ENCODE measurements at regions not wholly inside any gene's neighbourhood (a gene's known extent, or its start where the extent isn't known, plus 50 kb on each side); places are given as distances from the start of the nearest gene placed in this dataset.

DNA sequence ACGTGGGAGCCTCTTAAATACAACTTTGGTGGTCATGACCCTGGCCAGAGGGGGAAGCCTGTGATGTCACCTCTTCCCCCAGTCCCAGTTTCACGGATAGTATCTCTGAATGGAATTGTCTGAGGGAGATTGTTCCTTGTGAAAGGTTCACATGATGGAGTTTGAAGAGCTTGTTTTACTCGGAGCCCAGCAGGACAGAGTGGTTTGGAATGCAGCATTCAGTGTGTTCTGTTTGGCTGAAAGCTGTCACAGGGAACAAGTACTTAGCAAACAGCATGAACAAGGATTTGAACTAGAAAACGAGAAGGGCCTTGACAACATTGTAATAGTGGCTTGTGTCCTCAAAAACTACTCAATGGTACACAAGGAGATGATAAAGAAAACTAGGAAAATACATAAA lies 133.9 kb upstream of the CXorf66 start:
- no peak for ATAC-seq
- 0% methylated on average over 4 of the region's 4 CpGs for WGBS (ENCODE audit: insufficient coverage, insufficient replicate concordance, low lambda C conversion rate, missing lambda C conversion rate)
- H3K9ac ChIP-seq (ENCODE audit: control insufficient read depth, insufficient read depth, low read length) = no peak overlapping the region
- intact Hi-C loops (cut with micrococcal nuclease; ENCODE audit: unreplicated experiment) = no loop called here
- H3K4me2 ChIP-seq (ENCODE audit: control insufficient read depth, insufficient read depth) = no peak overlapping the region
- FAIRE-seq = no peak
- CTCF ChIA-PET = interaction anchor here (0.6 to 1.6 kb wide), 2 partner anchors 9 to 14 kb away, joined by 3 to 4 read pairs; no protein-coding TSS in a partner anchor
- in situ Hi-C loops (cut with MboI) = no loop called here
- H3K9me3 ChIP-seq (replicated peaks; ENCODE audit: control insufficient read depth, insufficient read depth, low read length) = no peaks in the 10 kb centered on the region
- H3K4me1 ChIP-seq (ENCODE audit: control insufficient read depth, insufficient read depth, low read length) = no peaks in the 10 kb centered on the region
- no peaks in the 10 kb centered on the region for H3K36me3 ChIP-seq (ENCODE audit: control insufficient read depth in 2 of 2, insufficient read depth in 2 of 2, low read length in 1 of 2)
- RAD21 ChIA-PET (ENCODE audit: unreplicated experiment) = no interaction called here
- H3K4me3 ChIP-seq = no peak overlapping the region
- no peak for DNase-seq (ENCODE audit: low read depth, low spot score)
- SMC1A ChIA-PET (ENCODE audit: uncharacterized antibody, unreplicated experiment) = interaction anchor here (1.1 kb wide), 1 partner anchor 11 kb away, joined by 3 read pairs; no protein-coding TSS in a partner anchor
- no TSS peak for BruUV-seq (replicated peaks)
- no peaks in the 10 kb centered on the region for H3K79me2 ChIP-seq (ENCODE audit: control insufficient read depth, insufficient read depth, low read length)
- H2AFZ ChIP-seq (ENCODE audit: control insufficient read depth, low read depth, low read length) = no peak overlapping the region
- H4K20me1 ChIP-seq (ENCODE audit: control insufficient read depth, insufficient read depth) = no peaks in the 10 kb centered on the region
- H3K27me3 ChIP-seq (replicated peaks in 1 of 2; ENCODE audit: control insufficient read depth in 2 of 2, insufficient read depth in 2 of 2, low read length in 1 of 2) = no peaks in the 10 kb centered on the region
- TF ChIP-seq, protein P1, sequence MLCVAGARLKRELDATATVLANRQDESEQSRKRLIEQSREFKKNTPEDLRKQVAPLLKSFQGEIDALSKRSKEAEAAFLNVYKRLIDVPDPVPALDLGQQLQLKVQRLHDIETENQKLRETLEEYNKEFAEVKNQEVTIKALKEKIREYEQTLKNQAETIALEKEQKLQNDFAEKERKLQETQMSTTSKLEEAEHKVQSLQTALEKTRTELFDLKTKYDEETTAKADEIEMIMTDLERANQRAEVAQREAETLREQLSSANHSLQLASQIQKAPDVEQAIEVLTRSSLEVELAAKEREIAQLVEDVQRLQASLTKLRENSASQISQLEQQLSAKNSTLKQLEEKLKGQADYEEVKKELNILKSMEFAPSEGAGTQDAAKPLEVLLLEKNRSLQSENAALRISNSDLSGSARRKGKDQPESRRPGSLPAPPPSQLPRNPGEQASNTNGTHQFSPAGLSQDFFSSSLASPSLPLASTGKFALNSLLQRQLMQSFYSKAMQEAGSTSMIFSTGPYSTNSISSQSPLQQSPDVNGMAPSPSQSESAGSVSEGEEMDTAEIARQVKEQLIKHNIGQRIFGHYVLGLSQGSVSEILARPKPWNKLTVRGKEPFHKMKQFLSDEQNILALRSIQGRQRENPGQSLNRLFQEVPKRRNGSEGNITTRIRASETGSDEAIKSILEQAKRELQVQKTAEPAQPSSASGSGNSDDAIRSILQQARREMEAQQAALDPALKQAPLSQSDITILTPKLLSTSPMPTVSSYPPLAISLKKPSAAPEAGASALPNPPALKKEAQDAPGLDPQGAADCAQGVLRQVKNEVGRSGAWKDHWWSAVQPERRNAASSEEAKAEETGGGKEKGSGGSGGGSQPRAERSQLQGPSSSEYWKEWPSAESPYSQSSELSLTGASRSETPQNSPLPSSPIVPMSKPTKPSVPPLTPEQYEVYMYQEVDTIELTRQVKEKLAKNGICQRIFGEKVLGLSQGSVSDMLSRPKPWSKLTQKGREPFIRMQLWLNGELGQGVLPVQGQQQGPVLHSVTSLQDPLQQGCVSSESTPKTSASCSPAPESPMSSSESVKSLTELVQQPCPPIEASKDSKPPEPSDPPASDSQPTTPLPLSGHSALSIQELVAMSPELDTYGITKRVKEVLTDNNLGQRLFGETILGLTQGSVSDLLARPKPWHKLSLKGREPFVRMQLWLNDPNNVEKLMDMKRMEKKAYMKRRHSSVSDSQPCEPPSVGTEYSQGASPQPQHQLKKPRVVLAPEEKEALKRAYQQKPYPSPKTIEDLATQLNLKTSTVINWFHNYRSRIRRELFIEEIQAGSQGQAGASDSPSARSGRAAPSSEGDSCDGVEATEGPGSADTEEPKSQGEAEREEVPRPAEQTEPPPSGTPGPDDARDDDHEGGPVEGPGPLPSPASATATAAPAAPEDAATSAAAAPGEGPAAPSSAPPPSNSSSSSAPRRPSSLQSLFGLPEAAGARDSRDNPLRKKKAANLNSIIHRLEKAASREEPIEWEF (IDR thresholded peaks at IDR 0.05; ENCODE audit: insufficient replicate concordance, low read depth, low read length) = no peak
- TF ChIP-seq TCF3 (IDR thresholded peaks at IDR 0.05; ENCODE audit: borderline replicate concordance, insufficient read depth, low read depth, low read length) = no peak
- no peak for TF ChIP-seq MYB (IDR thresholded peaks at IDR 0.05; ENCODE audit: borderline replicate concordance, low read depth, low read length)
- H3K27ac ChIP-seq (ENCODE audit: control insufficient read depth, insufficient read depth) = no peak overlapping the region
- POLR2A ChIA-PET = no interaction called here
